RWPE1 (cell line): ENCODE measurements at regions not wholly inside any gene's neighbourhood (a gene's known extent, or its start where the extent isn't known, plus 50 kb on each side); places are given as distances from the start of the nearest gene placed in this dataset.

Source experiments
- CTCF ChIA-PET: fragments of 350-600 bp; sonication (Branson Sonifier 250); formaldehyde crosslinking; extraction: SDS; loops from one replicate; lab custom pipeline; 2021; lab: Yijun Ruan, JAX
- POLR2A ChIA-PET: fragments of 400-600 bp; formaldehyde crosslinking; extraction: SDS; loops from one replicate; lab custom pipeline; 2020; ENCODE audit warnings: antibody characterized with exemption; ENCODE audit not compliant: low non-redundant PET; lab: Yijun Ruan, JAX
- DNase-seq: peaks from one replicate; pipeline ENCODE4 v3.0.0; 2012; ENCODE audit warnings: low spot score
- H3K27ac ChIP-seq: fragments of 450-650 bp; 2 replicates; pipeline ENCODE4 v1.5.1; 2017
- CTCF ChIP-seq: fragments of 450-650 bp; conservative IDR thresholded peaks from 2 replicates; pipeline ENCODE4 v1.5.1; 2017; ENCODE audit warnings: low read depth, mild to moderate bottlenecking

DNA sequence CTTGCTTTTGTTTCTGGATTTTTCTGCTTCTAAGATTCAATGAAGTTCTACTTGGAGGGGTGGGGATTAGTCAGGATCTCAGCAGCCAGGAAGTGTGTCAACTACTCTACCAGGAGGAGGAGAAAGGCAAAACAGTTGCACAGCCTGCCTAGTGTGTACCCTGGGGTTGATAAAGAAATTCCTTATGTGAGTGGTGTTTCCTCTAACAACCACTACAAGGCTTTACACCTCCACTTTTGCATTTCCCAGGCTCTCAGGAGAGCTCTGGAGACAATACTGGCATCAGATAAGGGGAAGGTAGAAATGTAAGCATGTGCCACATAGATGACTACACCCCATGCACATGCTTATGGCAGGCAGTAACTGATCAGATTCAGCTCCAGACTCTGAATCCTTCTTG is 174.6 kb downstream of the TOX3 start:
- DNase-seq = no peak
- ChIA-PET POLR2A (no interaction called here), CTCF (no interaction called here)
- no peak for TF ChIP-seq CTCF
- H3K27ac ChIP-seq = no peak overlapping the region

DNA sequence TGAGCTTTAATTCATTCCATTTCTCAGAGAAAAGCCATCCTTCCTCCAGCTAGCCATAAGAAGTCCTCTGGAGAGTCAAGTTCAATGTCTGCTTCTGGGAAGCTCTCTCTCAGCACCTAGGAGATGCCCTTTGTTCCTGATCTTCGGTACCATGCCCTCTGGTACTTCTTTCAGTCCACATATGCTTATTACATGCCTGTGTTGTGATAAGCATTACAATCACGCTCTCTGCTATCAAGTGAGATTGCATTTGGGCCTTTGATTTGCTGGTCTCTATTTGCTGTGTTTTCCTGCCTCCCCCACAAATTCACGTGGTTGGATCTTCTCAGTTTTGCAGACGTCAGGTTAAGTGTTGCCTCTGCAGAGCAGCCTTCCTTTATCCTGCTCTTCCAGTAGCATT is 178.1 kb downstream of the TOX3 start:
- H3K27ac ChIP-seq = no peak overlapping the region
- no peak for TF ChIP-seq CTCF
- CTCF ChIA-PET = no interaction called here
- DNase-seq = no peak
- POLR2A ChIA-PET = no interaction called here

GRCh38 chr16:52367821-52368220 is 179.1 kb downstream of the TOX3 start:
- no peak for DNase-seq
- TF ChIP-seq CTCF = no peak
- CTCF ChIA-PET = interaction anchor here (0.6 to 0.7 kb wide), 2 partner anchors 95 to 321 kb away, joined by 3 to 4 read pairs; no protein-coding TSS in a partner anchor
- POLR2A ChIA-PET = no interaction called here
- H3K27ac ChIP-seq = no peak overlapping the region

DNA sequence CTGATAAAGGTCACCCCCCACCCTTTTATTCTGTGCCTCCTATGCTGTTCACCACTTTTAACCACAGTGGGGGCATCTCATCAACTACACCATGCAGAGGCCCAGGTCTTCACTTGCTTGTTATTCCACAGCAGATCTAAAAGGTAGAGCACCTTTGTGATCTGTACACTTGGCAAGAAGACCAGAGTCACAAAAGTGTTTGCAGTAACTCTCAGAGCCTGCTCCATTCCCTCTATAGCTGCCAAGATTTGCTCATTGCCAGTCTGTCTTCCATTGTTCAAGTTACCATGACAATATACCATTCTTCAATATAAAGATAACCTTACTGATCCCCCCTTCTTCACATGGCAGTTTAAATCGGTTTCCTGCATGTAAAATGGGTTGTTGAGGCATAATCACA is 180.0 kb downstream of the TOX3 start:
- ChIA-PET CTCF (interaction anchor here (0.7 kb wide), 1 partner anchor 320 kb away, joined by 4 read pairs; no protein-coding TSS in a partner anchor), POLR2A (no interaction called here)
- no peak for TF ChIP-seq CTCF
- H3K27ac ChIP-seq = no peak overlapping the region
- no peak for DNase-seq

- no peak for TF ChIP-seq CTCF
- DNase-seq = no peak
- H3K27ac ChIP-seq = no peak overlapping the region
- POLR2A ChIA-PET = no interaction called here
- CTCF ChIA-PET = no interaction called here
Measured at GRCh38 chr16:52364500-52364899, 182.4 kb downstream of the TOX3 start.

- TF ChIP-seq CTCF = no peak
- POLR2A ChIA-PET = no interaction called here
- no peak for DNase-seq
- CTCF ChIA-PET = interaction anchor here (0.6 kb wide), 1 partner anchor 1094 kb away, joined by 4 read pairs; no protein-coding TSS in a partner anchor
- H3K27ac ChIP-seq = no peak overlapping the region
Measured at GRCh38 chr16:52363082-52363481, 183.9 kb downstream of the TOX3 start.
